GM23338 (cell line): ENCODE measurements at regions not wholly inside any gene's neighbourhood (a gene's known extent, or its start where the extent isn't known, plus 50 kb on each side); places are given as distances from the start of the nearest gene placed in this dataset.

Source experiments
- ATAC-seq: fragments of 200-7000 bp; cut with Tn5 transposase; 3 replicates; pipeline ENCODE4 v1.9.1; 2020
- DNase-seq: peaks from one replicate; pipeline ENCODE4 v3.0.0-alpha.2; 2015; ENCODE audit warnings: low spot score
- H2AFZ ChIP-seq: fragments of 200-600 bp; sonication (generic); 2 replicates; pipeline ENCODE4 v1.8.0; 2016; ENCODE audit warnings: antibody characterized with exemption, mild to moderate bottlenecking, moderate library complexity
- H3F3A ChIP-seq: fragments of 200-600 bp; sonication (generic); replicated peaks from 2 replicates; pipeline ENCODE4 v1.8.0; 2017; ENCODE audit warnings: antibody characterized with exemption, mixed run types, low read depth
- H3K27ac ChIP-seq: fragments of 200-600 bp; sonication (generic); 2 replicates; pipeline ENCODE4 v1.6.1; 2016; ENCODE audit warnings: low read depth
- H3K27me3 ChIP-seq: fragments of 200-600 bp; sonication (generic); 2 replicates; pipeline ENCODE4 v1.8.0; 2016; ENCODE audit warnings: mild to moderate bottlenecking, mixed run types, moderate library complexity; ENCODE audit not compliant: insufficient read depth
- H3K36me3 ChIP-seq: fragments of 200-600 bp; sonication (generic); 2 replicates; pipeline ENCODE4 v1.8.0; 2016; ENCODE audit warnings: mild to moderate bottlenecking; ENCODE audit not compliant: insufficient read depth
- H3K4me1 ChIP-seq: fragments of 200-600 bp; sonication (generic); 2 replicates; pipeline ENCODE4 v1.8.0; 2016; ENCODE audit warnings: mild to moderate bottlenecking, moderate library complexity; ENCODE audit not compliant: insufficient read depth
- H3K4me2 ChIP-seq: fragments of 200-600 bp; sonication (generic); 2 replicates; pipeline ENCODE4 v1.7.1; 2017; ENCODE audit warnings: mixed run types
- H3K4me3 ChIP-seq: fragments of 200-600 bp; sonication (generic); 2 replicates; pipeline ENCODE4 v1.6.1; 2016; ENCODE audit warnings: mixed run types
- H3K79me2 ChIP-seq: fragments of 200-600 bp; sonication (generic); replicated peaks from 2 replicates; pipeline ENCODE4 v1.8.0; 2017; ENCODE audit warnings: mild to moderate bottlenecking; ENCODE audit not compliant: insufficient read depth
- H3K9me2 ChIP-seq: fragments of 200-600 bp; sonication (generic); 2 replicates; pipeline ENCODE4 v1.8.0; 2017; ENCODE audit not compliant: insufficient read depth
- H4K20me1 ChIP-seq: fragments of 200-600 bp; sonication (generic); replicated peaks from 2 replicates; pipeline ENCODE4 v1.8.0; 2017; ENCODE audit warnings: mild to moderate bottlenecking; ENCODE audit not compliant: insufficient read depth
- H3K27ac Mint-ChIP-seq: 2 replicates; pipeline ENCODE4 v1.8.0; 2020; ENCODE audit warnings: inconsistent platforms, mild to moderate bottlenecking, moderate library complexity, mixed read lengths
- H3K27me3 Mint-ChIP-seq: 3 replicates; pipeline ENCODE4 v1.8.0; 2022; ENCODE audit warnings: low read depth, mild to moderate bottlenecking, moderate library complexity, mixed read lengths, inconsistent platforms; ENCODE audit not compliant: insufficient read depth, poor library complexity
- H3K36me3 Mint-ChIP-seq: 3 replicates; pipeline ENCODE4 v1.8.0; 2021; ENCODE audit warnings: low read depth, mild to moderate bottlenecking, inconsistent platforms, moderate library complexity, mixed read lengths
- H3K4me1 Mint-ChIP-seq: 3 replicates; pipeline ENCODE4 v1.8.0; 2020; ENCODE audit warnings: mild to moderate bottlenecking, inconsistent platforms, mixed read lengths
- H3K4me3 Mint-ChIP-seq: 3 replicates; pipeline ENCODE4 v1.8.0; 2021; ENCODE audit warnings: moderate library complexity, mild to moderate bottlenecking, inconsistent platforms, mixed read lengths
- H3K9me3 Mint-ChIP-seq: 3 replicates; pipeline ENCODE4 v1.8.0; 2020; ENCODE audit warnings: moderate library complexity, mild to moderate bottlenecking, inconsistent platforms, mixed read lengths
- CREB1 ChIP-seq: fragments of 250-450 bp; sonication (Bioruptor Pico); IDR thresholded peaks from 2 replicates; pipeline ENCODE4 v1.5.0; 2020; ENCODE audit warnings: low read depth, mild to moderate bottlenecking, moderate library complexity
- CTCF ChIP-seq, 2 experiments: fragments of 200-600 bp in 1 of 2; sonication (generic) in 1 of 2; conservative IDR thresholded peaks; 2 replicates each; pipeline versions ENCODE4 v1.5.1 to v1.6.1; 2016 to 2017; ENCODE audit warnings: antibody characterized with exemption in 2 of 2, low read depth in 2 of 2, mild to moderate bottlenecking in 2 of 2, moderate library complexity in 1 of 2
- ETS1 ChIP-seq: IDR thresholded peaks from 2 replicates; pipeline ENCODE4 v1.6.1; 2016; ENCODE audit warnings: antibody characterized with exemption
- EZH2 ChIP-seq: fragments of 200-600 bp; sonication (generic); IDR thresholded peaks from one replicate; pipeline ENCODE4 v1.8.0; 2017; ENCODE audit warnings: antibody characterized with exemption, mild to moderate bottlenecking, low read depth; ENCODE audit not compliant: unreplicated experiment
- EZH2phosphoT487 ChIP-seq: fragments of 200-600 bp; sonication (generic); IDR thresholded peaks from one replicate; pipeline ENCODE4 v1.8.1; 2018; ENCODE audit warnings: antibody characterized with exemption; ENCODE audit not compliant: unreplicated experiment
- JUNB ChIP-seq: IDR thresholded peaks from one replicate; pipeline ENCODE4 v1.6.1; 2016; ENCODE audit warnings: antibody characterized with exemption; ENCODE audit not compliant: unreplicated experiment
- NANOG ChIP-seq: IDR thresholded peaks from 2 replicates; pipeline ENCODE4 v1.6.1; 2016; ENCODE audit warnings: antibody characterized with exemption, borderline replicate concordance
- POLR2AphosphoS5 ChIP-seq: IDR thresholded peaks from 2 replicates; pipeline ENCODE4 v1.6.1; 2016; ENCODE audit warnings: antibody characterized with exemption, low read depth
- REST ChIP-seq: IDR thresholded peaks from one replicate; pipeline ENCODE4 v1.6.1; 2018; ENCODE audit warnings: antibody characterized with exemption; ENCODE audit not compliant: unreplicated experiment
- STAT1 ChIP-seq: IDR thresholded peaks from one replicate; pipeline ENCODE4 v1.6.1; 2016; ENCODE audit warnings: antibody characterized with exemption; ENCODE audit not compliant: unreplicated experiment
- ZNF114 ChIP-seq: fragments of 250-450 bp; sonication (Bioruptor Pico); IDR thresholded peaks from 2 replicates; pipeline ENCODE4 v1.5.0; 2020; ENCODE audit warnings: mild to moderate bottlenecking, moderate library complexity
- ZNF331 ChIP-seq: fragments of 250-450 bp; sonication (Bioruptor Pico); IDR thresholded peaks from 2 replicates; pipeline ENCODE4 v1.5.0; 2020; ENCODE audit warnings: low read depth, mild to moderate bottlenecking, moderate library complexity
- ZNF462 ChIP-seq: fragments of 250-450 bp; sonication (Bioruptor Pico); IDR thresholded peaks from 2 replicates; pipeline ENCODE4 v1.5.0; 2020; ENCODE audit warnings: mild to moderate bottlenecking, moderate library complexity

GRCh38 chr11:76291576-76292526 lies 85.5 kb upstream of the WNT11 start:
- H3K4me1 Mint-ChIP-seq: 0 out of 3 replicates have a peak, but pooled peaks cover 2% of the 10 kb centered on the region
- H3K27ac Mint-ChIP-seq: no peak overlapping the region; the same call in 1 of the 2 replicates
- no peak overlapping the region for H3K4me3 Mint-ChIP-seq

More at GRCh38 chr11:76291576-76292526, 85.5 kb upstream of the WNT11 start:
- Histone ChIP-seq H3K27me3 (no peaks in the 10 kb centered on the region), H3F3A (no peaks in the 10 kb centered on the region), H3K36me3 (no peaks in the 10 kb centered on the region), H3K27ac (no peak overlapping the region), H3K9me2 (no peaks in the 10 kb centered on the region), H4K20me1 (no peaks in the 10 kb centered on the region), H3K79me2 (no peaks in the 10 kb centered on the region), H3K4me3 (no peak overlapping the region), H3K4me1 (no peaks in the 10 kb centered on the region), H2AFZ (no peak overlapping the region), H3K4me2 (no peak overlapping the region)
- Mint-ChIP-seq H3K27me3 (peaks cover 5% of the 10 kb centered on the region), H3K36me3 (no peaks in the 10 kb centered on the region), H3K9me3 (no peaks in the 10 kb centered on the region)
- ATAC-seq (peak; percentile 26; the same call in 1 of the 3 replicates), DNase-seq (no peak)
- no peak for TF ChIP-seq REST
- no peak for TF ChIP-seq EZH2
- TF ChIP-seq ZNF114 (CRISPR knock-in tag): no peak
- TF ChIP-seq POLR2AphosphoS5: no peak
- no peak for TF ChIP-seq NANOG
- TF ChIP-seq ZNF331: no peak
- no peak for TF ChIP-seq ETS1
- no peak for TF ChIP-seq ZNF462 (CRISPR knock-in tag)
- TF ChIP-seq CREB1 (CRISPR knock-in tag): no peak
- TF ChIP-seq JUNB: no peak
- TF ChIP-seq EZH2phosphoT487: no peak
- no peak for TF ChIP-seq STAT1
- no peak; a peak in 1 of 4 replicates for TF ChIP-seq CTCF (conservative IDR thresholded peaks at IDR 0.05; ENCODE audit: low read depth in 2 of 2)
